Spinal cord (tissue), 9 donors: ENCODE measurements at regions not wholly inside any gene's neighbourhood (a gene's known extent, or its start where the extent isn't known, plus 50 kb on each side); places are given as distances from the start of the nearest gene placed in this dataset.
A peak's percentile ranks its signal among the peaks of the same experiment; 100 is the strongest.

Source experiments
- DNase-seq, 6 donors: peaks; one replicate each; pipeline versions ENCODE4 v3.0.0 to v3.0.0-alpha.2; 2013 to 2015; ENCODE audit warnings: low spot score in 6 of 6, low read depth in 4 of 6
- H3K27ac ChIP-seq: one replicate; pipeline ENCODE4 v1.5.1; 2013; ENCODE audit warnings: low read depth, low read length, control low read depth
- H3K27me3 ChIP-seq: one replicate; pipeline ENCODE4 v1.6.1; 2013; ENCODE audit warnings: low read length; ENCODE audit not compliant: control insufficient read depth, insufficient read depth
- H3K36me3 ChIP-seq: one replicate; pipeline ENCODE4 v1.6.1; 2013; ENCODE audit warnings: low read length; ENCODE audit not compliant: control insufficient read depth, insufficient read depth
- H3K4me1 ChIP-seq: one replicate; pipeline ENCODE4 v1.6.1; 2013; ENCODE audit warnings: low read length; ENCODE audit not compliant: control insufficient read depth, insufficient read depth
- H3K4me3 ChIP-seq: one replicate; pipeline ENCODE4 v1.5.1; 2013; ENCODE audit warnings: low read depth, low read length, control low read depth
- H3K9me3 ChIP-seq: one replicate; pipeline ENCODE4 v1.6.1; 2013; ENCODE audit warnings: low read length; ENCODE audit not compliant: control insufficient read depth, insufficient read depth
- WGBS: methylation state at CpG from one replicate; pipeline ENCODE4 v1.1.5; 2013; ENCODE audit warnings: missing lambda C conversion rate; ENCODE audit not compliant: insufficient coverage; 5-methylcytosine and 5-hydroxymethylcytosine counted together
- donor health status: healthy.

GRCh38 chr2:19246496-19246895, 111.9 kb downstream of the OSR1 start:
- H3K36me3 ChIP-seq: no peaks in the 10 kb centered on the region
- WGBS: 58% methylated on average over 11 of the region's 12 CpGs

DNA sequence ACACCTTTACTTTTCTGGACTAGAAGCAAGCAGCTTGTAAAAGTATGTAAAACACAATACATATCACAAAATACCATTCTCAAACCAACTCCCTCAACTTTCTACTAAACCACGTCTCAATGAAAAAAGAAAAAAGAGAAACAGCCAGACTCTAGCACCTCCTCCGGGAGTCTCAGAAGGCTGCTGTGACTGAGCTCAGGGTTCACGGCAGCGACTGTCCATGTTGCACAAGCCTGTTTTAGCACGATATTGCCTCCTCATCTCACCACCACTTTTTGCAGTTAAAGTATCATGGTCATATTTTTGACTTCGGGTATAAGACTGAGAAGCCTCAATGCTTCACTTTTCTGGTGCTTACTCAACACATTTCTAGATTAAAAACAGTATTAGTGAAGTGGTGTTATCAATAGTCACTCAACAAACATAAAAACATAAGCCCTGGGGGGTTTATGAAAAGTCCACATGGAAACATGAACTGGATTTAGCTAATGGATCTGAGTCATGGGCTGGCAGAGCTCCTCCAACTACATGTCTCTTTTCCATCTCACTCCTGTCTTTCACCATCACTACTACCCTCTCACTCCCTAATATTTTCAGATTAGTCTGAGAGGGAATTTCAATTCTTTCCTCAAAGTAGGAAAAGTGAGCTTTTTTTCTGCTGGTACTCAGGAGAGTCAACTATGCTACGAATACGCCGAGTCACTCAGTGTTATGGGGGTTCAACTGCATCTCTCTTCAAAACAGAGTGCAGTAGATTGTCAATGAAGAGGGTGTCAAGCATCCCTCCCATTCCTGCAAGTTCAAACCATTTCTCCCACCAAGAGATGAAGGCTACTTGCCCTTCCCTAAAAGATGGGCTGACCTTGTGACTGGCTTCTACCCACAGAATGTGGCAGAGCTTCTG, 113.7 kb downstream of the OSR1 start:
- no peak overlapping the region for H3K4me3 ChIP-seq
- no peaks in the 10 kb centered on the region for H3K36me3 ChIP-seq
- no peaks in the 10 kb centered on the region for H3K4me1 ChIP-seq
- 88% methylated on average over 4 of the region's 9 CpGs for WGBS
- no peak overlapping the region for H3K27ac ChIP-seq
- no peak for DNase-seq
- no peaks in the 10 kb centered on the region for H3K27me3 ChIP-seq
- no peaks in the 10 kb centered on the region for H3K9me3 ChIP-seq

More at GRCh38 chr2:19246496-19246895, 111.9 kb downstream of the OSR1 start:
- Histone ChIP-seq H3K4me3 (no peak overlapping the region), H3K9me3 (no peaks in the 10 kb centered on the region), H3K27ac (peak overlapping the region; percentile 6), H3K4me1 (no peaks in the 10 kb centered on the region), H3K27me3 (no peaks in the 10 kb centered on the region)
- no peak for DNase-seq

DNA sequence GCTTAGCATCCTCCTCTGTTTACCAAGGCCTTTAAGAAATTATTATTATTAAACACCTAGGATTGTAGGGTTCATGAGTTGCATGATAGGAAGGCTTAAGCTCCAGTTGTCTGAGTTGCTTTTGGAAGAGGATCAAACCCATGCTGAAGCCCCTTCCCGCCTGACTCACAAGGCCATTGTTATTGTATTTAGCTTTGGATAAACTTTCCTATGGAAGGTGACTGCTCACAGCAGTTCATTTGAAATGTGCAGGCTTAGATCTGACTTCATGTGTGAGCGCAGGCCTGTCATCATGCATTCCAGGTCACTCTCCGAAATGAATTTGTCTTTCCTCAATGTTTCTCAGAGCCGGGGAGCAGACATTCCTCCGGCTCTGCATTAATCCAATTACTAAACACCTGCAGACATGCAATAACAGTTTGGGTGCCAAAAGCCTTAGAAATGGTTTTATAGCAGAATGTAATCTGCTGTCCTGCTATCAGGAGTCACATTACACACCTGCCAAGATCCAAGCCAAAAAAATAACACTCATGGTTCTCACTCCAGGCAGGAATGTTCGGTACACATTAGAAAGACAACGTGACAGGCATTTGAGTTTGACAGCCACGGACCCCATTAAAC, 119.9 kb downstream of the OSR1 start:
- no peaks in the 10 kb centered on the region for H3K36me3 ChIP-seq
- no peak overlapping the region for H3K27ac ChIP-seq
- H3K27me3 ChIP-seq: no peaks in the 10 kb centered on the region
- no peaks in the 10 kb centered on the region for H3K4me1 ChIP-seq
- DNase-seq: peak in 1 of 6 donors; percentile 61
- WGBS: 100% methylated on average over 2 of the region's 8 CpGs
- no peak overlapping the region for H3K4me3 ChIP-seq
- H3K9me3 ChIP-seq: no peaks in the 10 kb centered on the region

DNA sequence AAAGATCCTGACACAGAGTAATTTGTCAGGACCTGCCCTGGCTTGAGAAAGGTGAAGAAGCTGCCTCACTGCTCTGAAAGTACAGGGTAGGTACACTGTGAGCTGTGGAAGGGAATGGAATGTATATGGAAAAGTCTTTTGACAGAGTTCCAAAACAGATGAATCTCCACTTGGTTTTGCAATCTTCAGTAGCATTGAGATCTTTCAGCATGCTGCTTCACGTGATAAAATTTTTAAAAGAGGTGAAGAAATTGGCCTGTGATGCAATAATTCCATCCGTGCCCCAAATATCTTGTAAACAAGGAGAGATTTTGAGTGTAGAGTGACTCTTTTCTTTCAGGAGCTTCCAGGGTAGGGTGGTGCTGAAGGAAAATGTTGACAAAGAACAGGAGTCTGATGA, 123.1 kb downstream of the OSR1 start:
- 100% methylated on average over 1 of the region's 2 CpGs for WGBS
- H3K27me3 ChIP-seq: no peaks in the 10 kb centered on the region

DNA sequence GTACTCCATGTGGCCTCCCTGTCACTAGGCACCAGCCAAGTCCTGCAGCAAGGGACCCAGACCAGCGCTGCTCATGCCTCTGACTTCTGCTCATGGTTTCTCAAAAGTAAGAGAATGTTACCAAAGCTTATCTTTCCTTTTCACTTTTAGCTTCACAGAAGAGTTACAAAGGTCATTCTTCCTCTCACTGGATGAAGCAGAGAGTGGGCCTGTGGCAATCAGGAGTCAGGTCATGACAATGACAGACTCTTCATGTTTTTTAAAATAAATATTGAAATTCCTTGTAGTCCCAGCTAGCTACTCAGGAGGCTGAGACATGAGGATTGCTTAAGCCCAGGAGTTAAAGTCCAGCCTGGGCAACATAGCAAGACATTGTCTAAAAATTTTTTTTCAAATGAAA, 126.1 kb downstream of the OSR1 start:
- Histone ChIP-seq H3K9me3 (no peaks in the 10 kb centered on the region), H3K27me3 (no peaks in the 10 kb centered on the region), H3K36me3 (no peaks in the 10 kb centered on the region), H3K27ac (no peak overlapping the region), H3K4me3 (no peak overlapping the region), H3K4me1 (no peaks in the 10 kb centered on the region)
- WGBS: 100% methylated on average over 1 of the region's 1 CpG
- DNase-seq: no peak

More for the DNA sequence above, 123.1 kb downstream of the OSR1 start:
- DNase-seq: no peak
- no peaks in the 10 kb centered on the region for H3K4me1 ChIP-seq
- no peak overlapping the region for H3K4me3 ChIP-seq
- H3K36me3 ChIP-seq: no peaks in the 10 kb centered on the region
- H3K27ac ChIP-seq: no peak overlapping the region
- no peaks in the 10 kb centered on the region for H3K9me3 ChIP-seq

- H3K36me3 ChIP-seq: no peaks in the 10 kb centered on the region
- no peak overlapping the region for H3K27ac ChIP-seq
- no peak for DNase-seq
- 100% methylated on average over 2 of the region's 2 CpGs for WGBS
- no peaks in the 10 kb centered on the region for H3K9me3 ChIP-seq
- no peaks in the 10 kb centered on the region for H3K4me1 ChIP-seq
- H3K4me3 ChIP-seq: no peak overlapping the region
- H3K27me3 ChIP-seq: no peaks in the 10 kb centered on the region
Measured at GRCh38 chr2:19231625-19232024, 126.8 kb downstream of the OSR1 start.

- H3K9me3 ChIP-seq: no peaks in the 10 kb centered on the region
- no peak overlapping the region for H3K4me3 ChIP-seq
- WGBS: 83% methylated on average over 1 of the region's 2 CpGs
- DNase-seq: no peak
- H3K36me3 ChIP-seq: no peaks in the 10 kb centered on the region
- H3K27me3 ChIP-seq: no peaks in the 10 kb centered on the region
- H3K4me1 ChIP-seq: no peaks in the 10 kb centered on the region
- H3K27ac ChIP-seq: no peak overlapping the region
Measured at GRCh38 chr2:19230626-19231025, 127.8 kb downstream of the OSR1 start.

GRCh38 chr2:19228715-19229114, 129.7 kb downstream of the OSR1 start:
- Histone ChIP-seq H3K4me3 (no peak overlapping the region), H3K9me3 (no peaks in the 10 kb centered on the region), H3K27me3 (no peaks in the 10 kb centered on the region), H3K4me1 (no peaks in the 10 kb centered on the region), H3K36me3 (no peaks in the 10 kb centered on the region), H3K27ac (no peak overlapping the region)
- DNase-seq: no peak
- WGBS: 40% methylated on average over 1 of the region's 3 CpGs

DNA sequence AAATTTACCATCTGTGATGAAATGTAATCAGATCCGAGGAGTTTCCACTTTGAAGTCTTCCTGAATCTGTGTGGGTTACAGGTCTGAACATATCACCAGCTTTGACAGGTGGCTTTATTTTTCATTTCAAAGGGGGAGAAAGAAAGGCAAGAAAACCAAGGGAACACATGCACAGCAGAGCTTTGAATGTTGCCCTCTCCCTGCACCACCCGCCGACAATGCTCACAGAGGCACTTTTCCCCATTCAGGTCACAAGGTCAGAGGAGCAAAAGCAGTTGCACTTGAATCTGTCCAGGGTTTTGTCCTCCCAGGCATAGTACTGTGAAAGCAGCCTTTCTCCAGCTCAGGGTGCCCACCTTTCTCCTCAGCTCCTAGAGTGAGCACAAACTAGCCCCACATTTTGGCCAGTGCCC, 130.2 kb downstream of the OSR1 start:
- 52% methylated on average over 3 of the region's 3 CpGs for WGBS
- H3K27ac ChIP-seq: no peak overlapping the region
- no peaks in the 10 kb centered on the region for H3K9me3 ChIP-seq
- H3K4me1 ChIP-seq: no peaks in the 10 kb centered on the region
- no peaks in the 10 kb centered on the region for H3K36me3 ChIP-seq
- no peaks in the 10 kb centered on the region for H3K27me3 ChIP-seq
- H3K4me3 ChIP-seq: no peak overlapping the region
- DNase-seq: no peak

DNA sequence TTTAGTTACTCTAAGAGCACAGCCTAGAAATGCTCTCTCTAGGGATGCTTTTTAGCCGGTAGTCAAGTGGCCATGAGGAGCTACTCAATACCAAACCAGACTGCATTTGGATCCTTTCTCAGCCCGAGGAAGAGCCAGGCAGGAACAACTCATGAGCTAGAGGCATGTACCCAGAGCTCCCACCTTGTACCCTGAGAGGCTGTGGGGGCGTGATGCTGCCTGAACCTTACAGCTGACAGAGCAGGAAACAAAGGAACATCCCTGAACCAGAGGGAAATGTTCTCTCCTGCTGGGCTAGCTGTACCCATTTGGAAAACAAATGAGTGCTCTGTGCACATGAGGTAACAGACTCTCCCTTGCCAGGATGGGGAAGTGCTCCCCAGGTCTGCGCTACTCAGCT, 131.6 kb downstream of the OSR1 start:
- no peaks in the 10 kb centered on the region for H3K9me3 ChIP-seq
- no peaks in the 10 kb centered on the region for H3K27me3 ChIP-seq
- H3K4me3 ChIP-seq: no peak overlapping the region
- H3K4me1 ChIP-seq: no peaks in the 10 kb centered on the region
- no peak for DNase-seq
- H3K36me3 ChIP-seq: no peaks in the 10 kb centered on the region
- 69% methylated on average over 3 of the region's 4 CpGs for WGBS
- no peak overlapping the region for H3K27ac ChIP-seq
